ENCODE measurements at regions not wholly inside any gene's neighbourhood (a gene's known extent, or its start where the extent isn't known, plus 50 kb on each side); places are given as distances from the start of the nearest gene placed in this dataset.

GRCh38 chr15:62539236-62539635 is 374.2 kb upstream of the C2CD4B start:
- Mint-ChIP-seq H3K27ac (ENCODE audit: unreplicated experiment) (no peak overlapping the region), H3K9me3 (ENCODE audit: unreplicated experiment) (no peaks in the 10 kb centered on the region), H3K4me3 (ENCODE audit: unreplicated experiment) (no peak overlapping the region), H3K27me3 (ENCODE audit: unreplicated experiment) (no peaks in the 10 kb centered on the region), H3K36me3 (ENCODE audit: unreplicated experiment) (no peaks in the 10 kb centered on the region), H3K4me1 (ENCODE audit: unreplicated experiment) (peaks cover 6% of the 10 kb centered on the region)
- no peak for DNase-seq (ENCODE audit: extremely low spot score, unreplicated experiment)
- no peak for TF ChIP-seq CTCF (IDR thresholded peaks at IDR 0.05)

- H3K27ac Mint-ChIP-seq (ENCODE audit: unreplicated experiment): no peak overlapping the region
- no peak for TF ChIP-seq CTCF (IDR thresholded peaks at IDR 0.05)
- H3K27me3 Mint-ChIP-seq (ENCODE audit: unreplicated experiment): no peaks in the 10 kb centered on the region
- peaks cover 1% of the 10 kb centered on the region for H3K4me1 Mint-ChIP-seq (ENCODE audit: unreplicated experiment)
- H3K4me3 Mint-ChIP-seq (ENCODE audit: unreplicated experiment): no peak overlapping the region
- H3K9me3 Mint-ChIP-seq (ENCODE audit: unreplicated experiment): no peaks in the 10 kb centered on the region
- H3K36me3 Mint-ChIP-seq (ENCODE audit: unreplicated experiment): no peaks in the 10 kb centered on the region
- DNase-seq (ENCODE audit: extremely low spot score, unreplicated experiment): no peak
These were observed 376.2 kb upstream of the C2CD4B start for GRCh38 chr15:62541250-62541649.

- peaks cover 1% of the 10 kb centered on the region for H3K4me1 Mint-ChIP-seq (ENCODE audit: unreplicated experiment)
- no peaks in the 10 kb centered on the region for H3K9me3 Mint-ChIP-seq (ENCODE audit: unreplicated experiment)
- TF ChIP-seq CTCF (IDR thresholded peaks at IDR 0.05): no peak
- H3K27me3 Mint-ChIP-seq (ENCODE audit: unreplicated experiment): no peaks in the 10 kb centered on the region
- no peaks in the 10 kb centered on the region for H3K36me3 Mint-ChIP-seq (ENCODE audit: unreplicated experiment)
- H3K4me3 Mint-ChIP-seq (ENCODE audit: unreplicated experiment): no peak overlapping the region
- H3K27ac Mint-ChIP-seq (ENCODE audit: unreplicated experiment): no peak overlapping the region
- DNase-seq (ENCODE audit: extremely low spot score, unreplicated experiment): no peak
These were observed 376.8 kb upstream of the C2CD4B start for GRCh38 chr15:62541846-62542245.

GRCh38 chr15:62544446-62544845 is 379.4 kb upstream of the C2CD4B start:
- Mint-ChIP-seq H3K27me3 (ENCODE audit: unreplicated experiment) (no peaks in the 10 kb centered on the region), H3K4me3 (ENCODE audit: unreplicated experiment) (no peak overlapping the region), H3K27ac (ENCODE audit: unreplicated experiment) (no peak overlapping the region), H3K36me3 (ENCODE audit: unreplicated experiment) (no peaks in the 10 kb centered on the region), H3K4me1 (ENCODE audit: unreplicated experiment) (peaks cover 1% of the 10 kb centered on the region), H3K9me3 (ENCODE audit: unreplicated experiment) (no peaks in the 10 kb centered on the region)
- DNase-seq (ENCODE audit: extremely low spot score, unreplicated experiment): no peak
- TF ChIP-seq CTCF (IDR thresholded peaks at IDR 0.05): no peak

- Mint-ChIP-seq H3K27ac (ENCODE audit: unreplicated experiment) (no peak overlapping the region), H3K9me3 (ENCODE audit: unreplicated experiment) (no peaks in the 10 kb centered on the region), H3K4me1 (ENCODE audit: unreplicated experiment) (peaks cover 1% of the 10 kb centered on the region), H3K27me3 (ENCODE audit: unreplicated experiment) (no peaks in the 10 kb centered on the region), H3K4me3 (ENCODE audit: unreplicated experiment) (no peak overlapping the region), H3K36me3 (ENCODE audit: unreplicated experiment) (no peaks in the 10 kb centered on the region)
- no peak for DNase-seq (ENCODE audit: extremely low spot score, unreplicated experiment)
- TF ChIP-seq CTCF (IDR thresholded peaks at IDR 0.05): no peak
These were observed 380.6 kb upstream of the C2CD4B start for GRCh38 chr15:62545467-62546227.

All from osteocyte (in vitro differentiated cells).